UCSD-AML1 (cell line): ENCODE measurements at regions not wholly inside any gene's neighbourhood (a gene's known extent, or its start where the extent isn't known, plus 50 kb on each side); places are given as distances from the start of the nearest gene placed in this dataset.

Experiments used
- DNase-seq: peaks from one replicate; lab custom pipeline; 2025; ENCODE audit not compliant: unreplicated experiment; lab: John Stamatoyannopoulos, UW

- DNase-seq = no peak
Observed at GRCh38 chr6:22925920-22926789, 356.8 kb downstream of the HDGFL1 start.

GRCh38 chr6:22926790-22927354 is 357.5 kb downstream of the HDGFL1 start:
- no peak for DNase-seq

- no peak for DNase-seq
Observed at GRCh38 chr6:22928775-22929174, 359.4 kb downstream of the HDGFL1 start.

- DNase-seq = no peak
Observed at GRCh38 chr6:22929311-22929985, 360.1 kb downstream of the HDGFL1 start.

GRCh38 chr6:22940581-22941290 is 371.4 kb downstream of the HDGFL1 start:
- no peak for DNase-seq

GRCh38 chr6:22942403-22942802 is 373.0 kb downstream of the HDGFL1 start:
- no peak for DNase-seq

GRCh38 chr6:22943327-22943726 is 374.0 kb downstream of the HDGFL1 start:
- DNase-seq = no peak

- DNase-seq = no peak
Observed at GRCh38 chr6:22949967-22950366, 380.6 kb downstream of the HDGFL1 start.

- DNase-seq = no peak
Observed at GRCh38 chr6:22952097-22952496, 382.7 kb downstream of the HDGFL1 start.

GRCh38 chr6:22954749-22955385 is 385.5 kb downstream of the HDGFL1 start:
- no peak for DNase-seq

GRCh38 chr6:22956029-22956681 is 386.8 kb downstream of the HDGFL1 start:
- DNase-seq = no peak

- DNase-seq = no peak
Observed at GRCh38 chr6:22958677-22959076, 389.3 kb downstream of the HDGFL1 start.

GRCh38 chr6:22959571-22959970 is 390.2 kb downstream of the HDGFL1 start:
- no peak for DNase-seq

GRCh38 chr6:22964334-22964733 is 395.0 kb downstream of the HDGFL1 start:
- no peak for DNase-seq

- no peak for DNase-seq
Observed at GRCh38 chr6:22965889-22966288, 396.5 kb downstream of the HDGFL1 start.

GRCh38 chr6:22966691-22967422 is 397.5 kb downstream of the HDGFL1 start:
- DNase-seq = no peak

- no peak for DNase-seq
Observed at GRCh38 chr6:22970004-22970403, 400.6 kb downstream of the HDGFL1 start.

GRCh38 chr6:22972771-22973170 is 403.4 kb downstream of the HDGFL1 start:
- no peak for DNase-seq

GRCh38 chr6:22975079-22975478 is 405.7 kb downstream of the HDGFL1 start:
- DNase-seq = no peak

- DNase-seq = no peak
Observed at GRCh38 chr6:22980446-22980845, 411.1 kb downstream of the HDGFL1 start.
